Prostate gland (tissue), 2 donors: ENCODE measurements at regions not wholly inside any gene's neighbourhood (a gene's known extent, or its start where the extent isn't known, plus 50 kb on each side); places are given as distances from the start of the nearest gene placed in this dataset.

Experiments
- CTCF ChIP-seq, 4 experiments: fragments of 200-600 bp in 2 of 4; fragments of 450-650 bp in 2 of 4; sonication (generic) in 2 of 4; IDR thresholded peaks; 1 replicate in 3 of 4; 2 replicates in 1 of 4; pipeline ENCODE4 v1.5.1; 2016 to 2019; ENCODE audit warnings: antibody characterized with exemption in 4 of 4, mild to moderate bottlenecking in 2 of 4, moderate library complexity in 2 of 4
- POLR2A ChIP-seq: fragments of 450-650 bp; IDR thresholded peaks from one replicate; pipeline ENCODE4 v1.6.1; 2016; ENCODE audit warnings: antibody characterized with exemption, mild to moderate bottlenecking

- no peak for TF ChIP-seq CTCF (IDR thresholded peaks at IDR 0.05)
- TF ChIP-seq POLR2A = no peak
Observed at GRCh38 chr18:6609666-6610264, 119.8 kb upstream of the ARHGAP28 start.
